ENCODE measurements at regions not wholly inside any gene's neighbourhood (a gene's known extent, or its start where the extent isn't known, plus 50 kb on each side); places are given as distances from the start of the nearest gene placed in this dataset.

DNA sequence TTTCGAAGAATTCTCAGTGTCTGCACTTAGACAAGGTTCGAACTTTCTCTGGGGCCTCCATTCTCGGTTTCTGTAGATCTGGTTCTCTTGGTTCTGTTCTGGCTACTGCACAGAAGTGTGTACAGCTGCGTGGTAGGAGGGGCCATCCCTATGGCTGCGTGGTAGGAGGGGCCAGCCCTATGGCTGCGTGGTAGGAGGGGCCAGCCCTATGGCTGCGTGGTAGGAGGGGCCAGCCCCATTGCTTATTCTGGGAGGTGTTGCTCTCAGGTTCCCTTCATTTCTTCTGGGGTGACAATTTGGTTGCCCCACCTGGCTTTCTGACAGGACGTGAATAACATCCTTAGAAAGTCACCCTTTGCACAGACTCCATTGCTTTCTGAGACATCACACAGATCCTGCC is 65.2 kb upstream of the CHST15 start:
- intact Hi-C loops (cut with DNase I), result no loop called here
- no peak overlapping the region for H3K4me3 ChIP-seq
- peaks cover 0 to 10% (median 0%) of the 10 kb centered on the region in 4 donors for H3K4me1 ChIP-seq
- 27% methylated on average over 2 of the region's 8 CpGs for WGBS (ENCODE audit: insufficient coverage, low coverage, low lambda C conversion rate, missing lambda C conversion rate)
- no peak for TF ChIP-seq POLR2A (IDR thresholded peaks at IDR 0.05)
- TF ChIP-seq, protein P1, sequence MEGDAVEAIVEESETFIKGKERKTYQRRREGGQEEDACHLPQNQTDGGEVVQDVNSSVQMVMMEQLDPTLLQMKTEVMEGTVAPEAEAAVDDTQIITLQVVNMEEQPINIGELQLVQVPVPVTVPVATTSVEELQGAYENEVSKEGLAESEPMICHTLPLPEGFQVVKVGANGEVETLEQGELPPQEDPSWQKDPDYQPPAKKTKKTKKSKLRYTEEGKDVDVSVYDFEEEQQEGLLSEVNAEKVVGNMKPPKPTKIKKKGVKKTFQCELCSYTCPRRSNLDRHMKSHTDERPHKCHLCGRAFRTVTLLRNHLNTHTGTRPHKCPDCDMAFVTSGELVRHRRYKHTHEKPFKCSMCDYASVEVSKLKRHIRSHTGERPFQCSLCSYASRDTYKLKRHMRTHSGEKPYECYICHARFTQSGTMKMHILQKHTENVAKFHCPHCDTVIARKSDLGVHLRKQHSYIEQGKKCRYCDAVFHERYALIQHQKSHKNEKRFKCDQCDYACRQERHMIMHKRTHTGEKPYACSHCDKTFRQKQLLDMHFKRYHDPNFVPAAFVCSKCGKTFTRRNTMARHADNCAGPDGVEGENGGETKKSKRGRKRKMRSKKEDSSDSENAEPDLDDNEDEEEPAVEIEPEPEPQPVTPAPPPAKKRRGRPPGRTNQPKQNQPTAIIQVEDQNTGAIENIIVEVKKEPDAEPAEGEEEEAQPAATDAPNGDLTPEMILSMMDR (IDR thresholded peaks at IDR 0.05), result no peak
- DNase-seq, result no peak
- no peak overlapping the region for H3K27ac ChIP-seq
- ATAC-seq, result no peak
- no peaks in the 10 kb centered on the region for H3K27me3 ChIP-seq
- H3K9me3 ChIP-seq, result no peaks in the 10 kb centered on the region
- H3K36me3 ChIP-seq, result no peaks in the 10 kb centered on the region

DNA sequence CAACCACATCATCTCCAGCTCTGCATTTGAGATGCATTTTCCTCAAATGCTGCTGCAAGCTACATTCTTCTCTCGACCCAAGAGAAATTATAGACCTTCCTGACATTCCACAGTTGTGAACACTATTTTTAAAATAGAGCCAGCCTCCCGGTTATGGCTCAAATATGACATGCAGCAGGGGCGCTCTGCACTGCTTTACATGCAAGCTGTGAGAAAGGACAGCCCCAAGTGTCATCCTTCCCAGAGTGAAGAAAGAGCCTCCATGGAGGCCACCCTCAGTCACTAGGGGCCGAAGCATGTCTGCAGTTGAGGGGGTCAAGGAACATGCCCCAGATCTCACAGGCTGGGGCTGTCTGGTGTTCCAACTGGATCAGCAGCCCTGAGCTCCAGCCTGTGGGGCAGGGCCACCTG is 63.9 kb upstream of the CHST15 start:
- peaks cover 0 to 10% (median 2%) of the 10 kb centered on the region in 4 donors for H3K4me1 ChIP-seq
- ATAC-seq, result no peak
- H3K9me3 ChIP-seq, result no peaks in the 10 kb centered on the region
- H3K4me3 ChIP-seq, result no peak overlapping the region
- H3K36me3 ChIP-seq, result no peaks in the 10 kb centered on the region
- intact Hi-C loops (cut with DNase I), result no loop called here
- TF ChIP-seq POLR2A (IDR thresholded peaks at IDR 0.05), result no peak
- TF ChIP-seq, protein P1 (IDR thresholded peaks at IDR 0.05), result no peak
- 0% methylated on average over 1 of the region's 4 CpGs for WGBS (ENCODE audit: insufficient coverage, low coverage, low lambda C conversion rate, missing lambda C conversion rate)
- H3K27ac ChIP-seq, result no peak overlapping the region
- no peak for DNase-seq
- H3K27me3 ChIP-seq, result no peaks in the 10 kb centered on the region

DNA sequence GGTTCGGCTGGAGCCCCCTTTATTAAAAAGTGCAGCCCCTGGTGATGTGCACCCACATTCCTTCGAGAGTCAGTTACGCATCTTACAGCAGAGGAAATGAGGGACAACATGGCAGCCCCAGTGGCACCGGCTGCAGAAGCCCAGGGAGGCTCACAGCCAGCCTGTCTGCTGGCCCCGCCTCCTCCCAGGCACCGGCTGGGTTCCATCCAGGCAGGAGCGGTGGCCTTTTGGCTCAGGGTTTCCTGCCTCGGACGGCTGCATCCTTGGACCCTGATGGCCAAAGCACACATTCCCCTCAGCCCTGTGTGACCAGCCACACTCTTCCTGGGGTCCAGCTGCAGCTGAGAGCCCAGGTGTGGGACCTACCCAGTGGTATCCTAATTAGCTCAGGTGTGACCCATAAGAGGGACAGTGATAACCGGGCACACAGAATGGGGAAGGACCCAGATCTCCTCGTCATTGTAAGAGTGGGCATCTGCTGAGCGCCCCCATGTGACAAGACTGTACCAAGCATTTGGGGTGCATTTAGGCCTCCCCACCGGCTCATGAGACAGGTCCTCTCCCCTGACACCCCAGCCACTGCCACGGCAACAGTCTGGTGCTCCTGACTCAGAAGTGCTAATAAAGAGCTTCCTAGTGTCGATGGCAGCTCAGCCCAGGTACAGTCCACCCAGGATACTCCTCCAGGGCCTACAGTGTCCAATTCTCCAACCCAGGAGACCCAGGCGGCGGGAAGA is 63.3 kb upstream of the CHST15 start:
- Histone ChIP-seq H3K4me1 (peaks cover 0 to 10% (median 2%) of the 10 kb centered on the region in 4 donors), H3K36me3 (no peaks in the 10 kb centered on the region), H3K27me3 (no peaks in the 10 kb centered on the region), H3K4me3 (no peak overlapping the region), H3K9me3 (no peaks in the 10 kb centered on the region), H3K27ac (peak overlapping the region in 2 of 3 donors; percentile 6 to 59)
- DNase-seq, result peak in 2 of 3 donors; percentile 59 to 67
- TF ChIP-seq POLR2A (IDR thresholded peaks at IDR 0.05), result no peak
- peak; percentile 34 to 58 (median 51) for ATAC-seq
- 12% methylated on average over 2 of the region's 17 CpGs for WGBS (ENCODE audit: insufficient coverage, low coverage, low lambda C conversion rate, missing lambda C conversion rate)
- intact Hi-C loops (cut with DNase I), result no loop called here

DNA sequence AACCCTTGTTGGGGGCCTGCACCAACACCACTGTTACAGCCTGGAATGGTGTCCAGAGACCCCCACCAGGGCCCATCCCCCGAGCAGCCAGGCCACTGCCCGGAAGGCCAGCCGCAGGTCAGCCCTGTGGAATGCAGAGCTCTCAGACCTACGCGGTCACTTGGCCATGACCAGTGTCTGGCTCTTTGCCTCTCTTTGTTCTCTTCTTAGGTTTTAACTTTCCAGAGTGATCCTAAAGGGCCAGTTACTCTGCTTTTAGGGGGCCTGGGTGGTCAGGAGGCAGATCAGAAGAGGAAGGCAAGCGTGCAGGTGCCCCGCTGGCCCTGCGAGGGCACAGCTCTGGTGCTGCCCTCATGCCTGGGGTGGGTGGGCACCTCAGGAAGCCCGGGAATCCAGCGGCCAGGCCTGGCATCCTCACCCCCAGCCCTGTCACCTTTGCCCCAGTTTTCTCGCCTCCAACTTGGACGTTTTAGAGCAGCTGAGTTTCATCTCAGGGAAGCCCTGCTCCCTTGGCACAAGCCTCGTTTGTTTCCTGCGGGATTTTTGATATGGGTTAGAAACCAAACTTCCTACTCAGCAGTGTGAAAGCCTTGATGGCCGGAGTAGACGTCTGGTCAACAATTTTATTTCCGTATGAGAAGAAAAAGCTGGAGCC is 62.5 kb upstream of the CHST15 start:
- peak in 3 of 4 donors; percentile 10 to 38 (median 17) for ATAC-seq
- DNase-seq, result no peak
- intact Hi-C loops (cut with DNase I), result no loop called here
- peak overlapping the region in 2 of 3 donors; percentile 6 to 59 for H3K27ac ChIP-seq
- H3K36me3 ChIP-seq, result no peaks in the 10 kb centered on the region
- no peak overlapping the region for H3K4me3 ChIP-seq
- TF ChIP-seq POLR2A (IDR thresholded peaks at IDR 0.05), result no peak
- TF ChIP-seq, protein P1 (IDR thresholded peaks at IDR 0.05), result no peak
- WGBS (ENCODE audit: insufficient coverage, low coverage, low lambda C conversion rate, missing lambda C conversion rate), result 20% methylated on average over 2 of the region's 17 CpGs
- H3K27me3 ChIP-seq, result no peaks in the 10 kb centered on the region
- H3K4me1 ChIP-seq, result peaks cover 0 to 10% (median 2%) of the 10 kb centered on the region in 4 donors
- no peaks in the 10 kb centered on the region for H3K9me3 ChIP-seq
